ENCODE measurements at regions not wholly inside any gene's neighbourhood (a gene's known extent, or its start where the extent isn't known, plus 50 kb on each side); places are given as distances from the start of the nearest gene placed in this dataset.

- H3K4me2 ChIP-seq (replicated peaks; ENCODE audit: low read depth, low read length, poor library complexity, severe bottlenecking): no peak overlapping the region
- no CpG with 5 or more reads among the region's 2 CpGs for WGBS (ENCODE audit: insufficient coverage)
- peaks cover 0 to 1% (median 1%) of the 10 kb centered on the region in 3 donors for H3K9me3 ChIP-seq (ENCODE audit: control extremely low read depth in 1 of 3, control insufficient read depth in 2 of 3, insufficient read depth in 1 of 3, low read length in 2 of 3)
- H3K79me2 ChIP-seq (ENCODE audit: control insufficient read depth, insufficient read depth, low read length): no peaks in the 10 kb centered on the region
- TF ChIP-seq, protein P1, sequence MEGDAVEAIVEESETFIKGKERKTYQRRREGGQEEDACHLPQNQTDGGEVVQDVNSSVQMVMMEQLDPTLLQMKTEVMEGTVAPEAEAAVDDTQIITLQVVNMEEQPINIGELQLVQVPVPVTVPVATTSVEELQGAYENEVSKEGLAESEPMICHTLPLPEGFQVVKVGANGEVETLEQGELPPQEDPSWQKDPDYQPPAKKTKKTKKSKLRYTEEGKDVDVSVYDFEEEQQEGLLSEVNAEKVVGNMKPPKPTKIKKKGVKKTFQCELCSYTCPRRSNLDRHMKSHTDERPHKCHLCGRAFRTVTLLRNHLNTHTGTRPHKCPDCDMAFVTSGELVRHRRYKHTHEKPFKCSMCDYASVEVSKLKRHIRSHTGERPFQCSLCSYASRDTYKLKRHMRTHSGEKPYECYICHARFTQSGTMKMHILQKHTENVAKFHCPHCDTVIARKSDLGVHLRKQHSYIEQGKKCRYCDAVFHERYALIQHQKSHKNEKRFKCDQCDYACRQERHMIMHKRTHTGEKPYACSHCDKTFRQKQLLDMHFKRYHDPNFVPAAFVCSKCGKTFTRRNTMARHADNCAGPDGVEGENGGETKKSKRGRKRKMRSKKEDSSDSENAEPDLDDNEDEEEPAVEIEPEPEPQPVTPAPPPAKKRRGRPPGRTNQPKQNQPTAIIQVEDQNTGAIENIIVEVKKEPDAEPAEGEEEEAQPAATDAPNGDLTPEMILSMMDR (IDR thresholded peaks at IDR 0.05): no peak
- TF ChIP-seq EZH2 (IDR thresholded peaks at IDR 0.05; ENCODE audit: borderline replicate concordance, insufficient read depth, low read depth, low read length, poor library complexity, severe bottlenecking): no peak
- POLR2A ChIA-PET: no interaction called here
- no peak overlapping the region for H3K9ac ChIP-seq (ENCODE audit: low read length)
- ATAC-seq (ENCODE audit: low read depth): no peak
- intact Hi-C loops (cut with micrococcal nuclease): no loop called here
- no peak for DNase-seq
- H3K4me1 ChIP-seq (ENCODE audit: control insufficient read depth in 2 of 2, insufficient read depth in 2 of 2, low read length in 2 of 2): no peaks in the 10 kb centered on the region
- Mint-ChIP-seq H3K4me1 (no peaks in the 10 kb centered on the region), H3K27ac (no peak overlapping the region), H3K4me3 (no peak overlapping the region), H3K9me3 (ENCODE audit: insufficient read depth) (no peaks in the 10 kb centered on the region), H3K27me3 (no peaks in the 10 kb centered on the region)
- H3K4me3 ChIP-seq (ENCODE audit: control extremely low read depth in 1 of 5, extremely low read depth in 1 of 5, insufficient read depth in 1 of 5, low read depth in 2 of 5, low read length in 4 of 5): no peak overlapping the region
- no peak overlapping the region for H2AFZ ChIP-seq (ENCODE audit: insufficient read depth, low read depth, low read length, poor library complexity, severe bottlenecking)
- H3K27ac ChIP-seq (ENCODE audit: low read length in 2 of 2): no peak overlapping the region
- CTCF ChIA-PET: no interaction called here
- no peaks in the 10 kb centered on the region for H4K20me1 ChIP-seq (ENCODE audit: control insufficient read depth, insufficient read depth, low read length, poor library complexity, severe bottlenecking)
- H3K36me3 ChIP-seq (replicated peaks in 1 of 2; ENCODE audit: control extremely low read depth in 1 of 2, control insufficient read depth in 1 of 2, extremely low read depth in 1 of 2, insufficient read depth in 2 of 2, low read length in 1 of 2): no peaks in the 10 kb centered on the region
- H3K27me3 ChIP-seq (replicated peaks in 1 of 4; ENCODE audit: control extremely low read depth in 1 of 4, control insufficient read depth in 3 of 4, insufficient read depth in 4 of 4, low read length in 3 of 4): no peaks in the 10 kb centered on the region
Observed at GRCh38 chr13:84430015-84430414, 547.7 kb upstream of the SLITRK1 start.

GRCh38 chr13:84418041-84418440 is 535.8 kb upstream of the SLITRK1 start:
- CTCF ChIA-PET: no interaction called here

More at GRCh38 chr13:84418041-84418440, 535.8 kb upstream of the SLITRK1 start:
- no peaks in the 10 kb centered on the region for H4K20me1 ChIP-seq (ENCODE audit: control insufficient read depth, insufficient read depth, low read length, poor library complexity, severe bottlenecking)
- intact Hi-C loops (cut with micrococcal nuclease): no loop called here
- Mint-ChIP-seq H3K27me3 (no peaks in the 10 kb centered on the region), H3K4me3 (no peak overlapping the region), H3K4me1 (no peaks in the 10 kb centered on the region), H3K9me3 (ENCODE audit: insufficient read depth) (peaks cover 3% of the 10 kb centered on the region), H3K27ac (no peak overlapping the region)
- POLR2A ChIA-PET: no interaction called here
- WGBS (ENCODE audit: insufficient coverage): 45% methylated on average over 2 of the region's 3 CpGs
- no peak overlapping the region for H2AFZ ChIP-seq (ENCODE audit: insufficient read depth, low read depth, low read length, poor library complexity, severe bottlenecking)
- H3K36me3 ChIP-seq (replicated peaks in 1 of 2; ENCODE audit: control extremely low read depth in 1 of 2, control insufficient read depth in 1 of 2, extremely low read depth in 1 of 2, insufficient read depth in 2 of 2, low read length in 1 of 2): no peaks in the 10 kb centered on the region
- no peaks in the 10 kb centered on the region for H3K27me3 ChIP-seq (replicated peaks in 1 of 4; ENCODE audit: control extremely low read depth in 1 of 4, control insufficient read depth in 3 of 4, insufficient read depth in 4 of 4, low read length in 3 of 4)
- DNase-seq (no peak), ATAC-seq (ENCODE audit: low read depth) (no peak)
- H3K79me2 ChIP-seq (ENCODE audit: control insufficient read depth, insufficient read depth, low read length): no peaks in the 10 kb centered on the region
- peaks cover 1 to 6% (median 4%) of the 10 kb centered on the region in 3 donors for H3K9me3 ChIP-seq (ENCODE audit: control extremely low read depth in 1 of 3, control insufficient read depth in 2 of 3, insufficient read depth in 1 of 3, low read length in 2 of 3)
- H3K4me1 ChIP-seq (ENCODE audit: control insufficient read depth in 2 of 2, insufficient read depth in 2 of 2, low read length in 2 of 2): no peaks in the 10 kb centered on the region
- H3K4me3 ChIP-seq (ENCODE audit: control extremely low read depth in 1 of 5, extremely low read depth in 1 of 5, insufficient read depth in 1 of 5, low read depth in 2 of 5, low read length in 4 of 5): no peak overlapping the region
- no peak overlapping the region for H3K9ac ChIP-seq (ENCODE audit: low read length)
- TF ChIP-seq, protein P1 (IDR thresholded peaks at IDR 0.05): no peak
- no peak for TF ChIP-seq EZH2 (IDR thresholded peaks at IDR 0.05; ENCODE audit: borderline replicate concordance, insufficient read depth, low read depth, low read length, poor library complexity, severe bottlenecking)
- no peak overlapping the region for H3K27ac ChIP-seq (ENCODE audit: low read length in 2 of 2)
- no peak overlapping the region for H3K4me2 ChIP-seq (replicated peaks; ENCODE audit: low read depth, low read length, poor library complexity, severe bottlenecking)

Measured in B cell (primary cell).